NB4 (cell line): ENCODE measurements at regions not wholly inside any gene's neighbourhood (a gene's known extent, or its start where the extent isn't known, plus 50 kb on each side); places are given as distances from the start of the nearest gene placed in this dataset.
"Not testable (repeated sequence)": the region's sequence is repeated elsewhere in the genome, so short reads cannot be mapped to it uniquely, and the experiment has no call there.

Experiments
- POLR2A ChIP-seq: IDR thresholded peaks from 2 replicates; pipeline ENCODE4 v1.6.1; 2011; ENCODE audit warnings: mild to moderate bottlenecking; ENCODE audit not compliant: insufficient read length; ENCODE audit errors: extremely low read depth
- TF ChIP-seq, protein P1 (sequence below): IDR thresholded peaks from one replicate; pipeline ENCODE4 v1.5.1; 2012; ENCODE audit warnings: low read depth, low read length

DNA sequence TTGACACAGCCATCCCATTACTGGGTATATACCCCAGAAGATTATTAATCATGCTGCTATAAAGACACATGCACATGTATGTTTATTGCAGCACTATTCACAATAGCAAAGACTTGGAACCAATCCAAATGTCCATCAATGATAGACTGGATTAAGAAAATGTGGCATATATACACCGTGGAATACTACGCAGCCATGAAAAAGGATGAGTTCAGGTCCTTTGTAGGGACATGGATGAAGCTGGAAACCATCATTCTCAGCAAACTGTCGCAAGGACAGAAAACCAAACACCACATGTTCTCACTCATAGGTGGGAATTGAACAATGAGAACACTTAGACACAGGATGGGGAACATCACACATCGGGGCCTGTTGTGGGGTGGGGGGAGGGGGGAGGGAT, 165.9 kb downstream of the SMARCA1 start:
- TF ChIP-seq, protein P1, sequence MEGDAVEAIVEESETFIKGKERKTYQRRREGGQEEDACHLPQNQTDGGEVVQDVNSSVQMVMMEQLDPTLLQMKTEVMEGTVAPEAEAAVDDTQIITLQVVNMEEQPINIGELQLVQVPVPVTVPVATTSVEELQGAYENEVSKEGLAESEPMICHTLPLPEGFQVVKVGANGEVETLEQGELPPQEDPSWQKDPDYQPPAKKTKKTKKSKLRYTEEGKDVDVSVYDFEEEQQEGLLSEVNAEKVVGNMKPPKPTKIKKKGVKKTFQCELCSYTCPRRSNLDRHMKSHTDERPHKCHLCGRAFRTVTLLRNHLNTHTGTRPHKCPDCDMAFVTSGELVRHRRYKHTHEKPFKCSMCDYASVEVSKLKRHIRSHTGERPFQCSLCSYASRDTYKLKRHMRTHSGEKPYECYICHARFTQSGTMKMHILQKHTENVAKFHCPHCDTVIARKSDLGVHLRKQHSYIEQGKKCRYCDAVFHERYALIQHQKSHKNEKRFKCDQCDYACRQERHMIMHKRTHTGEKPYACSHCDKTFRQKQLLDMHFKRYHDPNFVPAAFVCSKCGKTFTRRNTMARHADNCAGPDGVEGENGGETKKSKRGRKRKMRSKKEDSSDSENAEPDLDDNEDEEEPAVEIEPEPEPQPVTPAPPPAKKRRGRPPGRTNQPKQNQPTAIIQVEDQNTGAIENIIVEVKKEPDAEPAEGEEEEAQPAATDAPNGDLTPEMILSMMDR: not testable (repeated sequence)
- TF ChIP-seq POLR2A: not testable (repeated sequence)
